ENCODE measurements at regions not wholly inside any gene's neighbourhood (a gene's known extent, or its start where the extent isn't known, plus 50 kb on each side); places are given as distances from the start of the nearest gene placed in this dataset.

- TF ChIP-seq CTCF (IDR thresholded peaks at IDR 0.05; ENCODE audit: insufficient read depth, low read length, poor library complexity, severe bottlenecking) (no peak), EZH2phosphoT487 (conservative IDR thresholded peaks at IDR 0.05; ENCODE audit: low read length) (no peak)
Observed at GRCh38 chr18:65659912-65660311, 90.9 kb upstream of the CDH7 start.

All from SU-DHL-6 (cell line).